Panc1 (cell line): ENCODE measurements at regions not wholly inside any gene's neighbourhood (a gene's known extent, or its start where the extent isn't known, plus 50 kb on each side); places are given as distances from the start of the nearest gene placed in this dataset.

Experiments
- ATAC-seq: fragments of 200-7000 bp; cut with Tn5 transposase; 2 replicates; pipeline ENCODE4 v1.9.1; 2020; ENCODE audit warnings: mild to moderate bottlenecking, moderate library complexity
- BruUV-seq: library from RNA; stranded (reverse); fragments of 400-500 nt; replicated peaks from 2 replicates; lab custom pipeline; 2021; lab: Mats Ljungman, UMichigan
- CTCF ChIA-PET: fragments of 300-600 bp; sonication (Branson Sonifier 250); formaldehyde crosslinking; loops from one replicate; lab custom pipeline; 2022; ENCODE audit warnings: antibody characterized with exemption; lab: Charles Lee
- POLR2A ChIA-PET: fragments of 300-600 bp; sonication (Branson Sonifier 250); formaldehyde crosslinking; loops from one replicate; lab custom pipeline; 2022; ENCODE audit warnings: antibody characterized with exemption; lab: Charles Lee
- DNase-seq: peaks from one replicate; pipeline ENCODE4 v3.0.0-alpha.2; 2010; ENCODE audit warnings: low read depth, low spot score
- H3K27ac ChIP-seq: 2 replicates; pipeline ENCODE4 v1.5.1; 2011; ENCODE audit warnings: mild to moderate bottlenecking, low read length, inconsistent platforms
- H3K27me3 ChIP-seq: fragments of 200-500 bp; sonication (Bioruptor generic); 2 replicates; pipeline ENCODE4 v1.6.0; 2014; ENCODE audit warnings: low read length, inconsistent platforms; ENCODE audit not compliant: control insufficient read depth, insufficient read depth
- H3K36me3 ChIP-seq: fragments of 200-500 bp; sonication (Bioruptor generic); 2 replicates; pipeline ENCODE4 v1.5.1; 2014; ENCODE audit warnings: inconsistent platforms, mild to moderate bottlenecking, low read length, moderate library complexity; ENCODE audit not compliant: control insufficient read depth, insufficient read depth
- H3K4me1 ChIP-seq: 2 replicates; pipeline ENCODE4 v1.5.1; 2011; ENCODE audit warnings: inconsistent platforms, mild to moderate bottlenecking, low read length, moderate library complexity; ENCODE audit not compliant: control insufficient read depth, insufficient read depth
- H3K4me3 ChIP-seq, 2 experiments: 2 replicates each; pipeline ENCODE4 v1.5.1; 2011 to 2012; ENCODE audit warnings: low read depth in 2 of 2, low read length in 2 of 2, mild to moderate bottlenecking in 2 of 2, inconsistent platforms in 1 of 2, moderate library complexity in 1 of 2
- H3K9me3 ChIP-seq: fragments of 200-500 bp; sonication (Bioruptor generic); 2 replicates; pipeline ENCODE4 v1.5.1; 2014; ENCODE audit warnings: low read depth, mild to moderate bottlenecking, inconsistent platforms, low read length, moderate library complexity; ENCODE audit not compliant: control insufficient read depth, insufficient read depth
- POLR2AphosphoS5 ChIP-seq: IDR thresholded peaks from 2 replicates; pipeline ENCODE4 v1.6.1; 2012; ENCODE audit warnings: mild to moderate bottlenecking, low read depth, low read length, moderate library complexity
- SIN3A ChIP-seq: IDR thresholded peaks from 2 replicates; pipeline ENCODE4 v1.6.1; 2012; ENCODE audit warnings: low read depth, mild to moderate bottlenecking, low read length, moderate library complexity, borderline replicate concordance; ENCODE audit not compliant: insufficient read depth
- TCF7L2 ChIP-seq: IDR thresholded peaks from 2 replicates; pipeline ENCODE4 v1.6.1; 2011; ENCODE audit warnings: mild to moderate bottlenecking, low read depth, low read length, inconsistent platforms
- in situ Hi-C: cut with HindIII; loops from 2 replicates; pipeline ENCODE4 v1.10.0; 2016; ENCODE audit warnings: low sequenced_read_pairs, low pct_unique_long_range_greater_than_20kb
- intact Hi-C: fragments of 100-400 bp; cut with micrococcal nuclease; formaldehyde crosslinking; loops from one replicate; pipeline ENCODE4 v1.10.0; 2022; ENCODE audit not compliant: unreplicated experiment
- TF ChIP-seq, protein P1 (sequence below), 2 experiments: IDR thresholded peaks; 2 replicates each; pipeline ENCODE4 v1.6.1; 2011 to 2012; ENCODE audit warnings: low read depth in 2 of 2, control low read depth in 1 of 2, low read length in 1 of 2, mild to moderate bottlenecking in 1 of 2, moderate library complexity in 1 of 2; ENCODE audit not compliant: insufficient read depth in 1 of 2
- TF ChIP-seq, protein P2 (sequence below): fragments of 450-650 bp; IDR thresholded peaks from 2 replicates; pipeline ENCODE4 v1.5.1; 2017; ENCODE audit warnings: mild to moderate bottlenecking

DNA sequence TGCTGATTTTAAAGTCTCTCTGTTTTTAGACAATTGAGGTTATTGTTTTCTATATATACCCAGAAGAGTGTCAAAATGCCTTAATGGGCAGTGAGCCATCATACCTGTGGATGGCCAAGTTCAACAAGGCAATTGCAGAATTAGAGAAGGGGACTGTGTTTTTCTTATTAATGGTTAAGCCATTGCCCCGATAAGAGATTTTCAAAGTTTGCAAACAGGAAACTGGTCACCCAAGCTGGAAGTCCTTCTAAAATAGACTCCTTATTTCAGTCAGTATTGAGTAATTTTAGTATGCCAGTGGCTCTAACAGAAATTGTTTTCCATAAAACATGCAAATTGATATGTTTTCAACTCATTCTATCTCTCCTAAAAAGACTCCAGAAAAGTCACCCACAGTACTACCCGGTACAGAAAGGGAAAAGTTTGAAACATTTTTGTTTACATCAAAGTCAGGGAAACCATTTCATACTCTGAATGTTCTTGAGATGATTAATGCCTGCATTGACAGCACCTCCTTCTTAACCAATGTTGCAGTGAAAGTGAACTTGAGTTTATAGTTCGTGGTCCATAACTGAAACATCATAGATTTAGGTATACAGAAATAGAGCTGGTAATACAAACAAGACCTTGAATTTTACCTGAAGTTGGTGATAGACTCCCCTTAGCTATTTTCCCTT, 191.1 kb downstream of the TMX1 start:
- in situ Hi-C loops: no loop called here
- BruUV-seq: no TSS peak
- H3K4me3 ChIP-seq: no peak overlapping the region
- intact Hi-C loops: no loop called here
- DNase-seq (no peak), ATAC-seq (no peak)
- TF ChIP-seq, protein P1, sequence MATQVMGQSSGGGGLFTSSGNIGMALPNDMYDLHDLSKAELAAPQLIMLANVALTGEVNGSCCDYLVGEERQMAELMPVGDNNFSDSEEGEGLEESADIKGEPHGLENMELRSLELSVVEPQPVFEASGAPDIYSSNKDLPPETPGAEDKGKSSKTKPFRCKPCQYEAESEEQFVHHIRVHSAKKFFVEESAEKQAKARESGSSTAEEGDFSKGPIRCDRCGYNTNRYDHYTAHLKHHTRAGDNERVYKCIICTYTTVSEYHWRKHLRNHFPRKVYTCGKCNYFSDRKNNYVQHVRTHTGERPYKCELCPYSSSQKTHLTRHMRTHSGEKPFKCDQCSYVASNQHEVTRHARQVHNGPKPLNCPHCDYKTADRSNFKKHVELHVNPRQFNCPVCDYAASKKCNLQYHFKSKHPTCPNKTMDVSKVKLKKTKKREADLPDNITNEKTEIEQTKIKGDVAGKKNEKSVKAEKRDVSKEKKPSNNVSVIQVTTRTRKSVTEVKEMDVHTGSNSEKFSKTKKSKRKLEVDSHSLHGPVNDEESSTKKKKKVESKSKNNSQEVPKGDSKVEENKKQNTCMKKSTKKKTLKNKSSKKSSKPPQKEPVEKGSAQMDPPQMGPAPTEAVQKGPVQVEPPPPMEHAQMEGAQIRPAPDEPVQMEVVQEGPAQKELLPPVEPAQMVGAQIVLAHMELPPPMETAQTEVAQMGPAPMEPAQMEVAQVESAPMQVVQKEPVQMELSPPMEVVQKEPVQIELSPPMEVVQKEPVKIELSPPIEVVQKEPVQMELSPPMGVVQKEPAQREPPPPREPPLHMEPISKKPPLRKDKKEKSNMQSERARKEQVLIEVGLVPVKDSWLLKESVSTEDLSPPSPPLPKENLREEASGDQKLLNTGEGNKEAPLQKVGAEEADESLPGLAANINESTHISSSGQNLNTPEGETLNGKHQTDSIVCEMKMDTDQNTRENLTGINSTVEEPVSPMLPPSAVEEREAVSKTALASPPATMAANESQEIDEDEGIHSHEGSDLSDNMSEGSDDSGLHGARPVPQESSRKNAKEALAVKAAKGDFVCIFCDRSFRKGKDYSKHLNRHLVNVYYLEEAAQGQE (IDR thresholded peaks at IDR 0.05; ENCODE audit: insufficient read depth in 1 of 2, low read depth in 2 of 2, low read length in 1 of 2): no peak
- TF ChIP-seq, protein P2, sequence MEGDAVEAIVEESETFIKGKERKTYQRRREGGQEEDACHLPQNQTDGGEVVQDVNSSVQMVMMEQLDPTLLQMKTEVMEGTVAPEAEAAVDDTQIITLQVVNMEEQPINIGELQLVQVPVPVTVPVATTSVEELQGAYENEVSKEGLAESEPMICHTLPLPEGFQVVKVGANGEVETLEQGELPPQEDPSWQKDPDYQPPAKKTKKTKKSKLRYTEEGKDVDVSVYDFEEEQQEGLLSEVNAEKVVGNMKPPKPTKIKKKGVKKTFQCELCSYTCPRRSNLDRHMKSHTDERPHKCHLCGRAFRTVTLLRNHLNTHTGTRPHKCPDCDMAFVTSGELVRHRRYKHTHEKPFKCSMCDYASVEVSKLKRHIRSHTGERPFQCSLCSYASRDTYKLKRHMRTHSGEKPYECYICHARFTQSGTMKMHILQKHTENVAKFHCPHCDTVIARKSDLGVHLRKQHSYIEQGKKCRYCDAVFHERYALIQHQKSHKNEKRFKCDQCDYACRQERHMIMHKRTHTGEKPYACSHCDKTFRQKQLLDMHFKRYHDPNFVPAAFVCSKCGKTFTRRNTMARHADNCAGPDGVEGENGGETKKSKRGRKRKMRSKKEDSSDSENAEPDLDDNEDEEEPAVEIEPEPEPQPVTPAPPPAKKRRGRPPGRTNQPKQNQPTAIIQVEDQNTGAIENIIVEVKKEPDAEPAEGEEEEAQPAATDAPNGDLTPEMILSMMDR: no peak
- TF ChIP-seq POLR2AphosphoS5 (no peak), SIN3A (no peak), TCF7L2 (no peak)
- CTCF ChIA-PET: no interaction called here
- H3K36me3 ChIP-seq: no peaks in the 10 kb centered on the region
- POLR2A ChIA-PET: no interaction called here
- no peaks in the 10 kb centered on the region for H3K27me3 ChIP-seq
- no peak overlapping the region for H3K27ac ChIP-seq
- no peaks in the 10 kb centered on the region for H3K9me3 ChIP-seq
- H3K4me1 ChIP-seq: no peaks in the 10 kb centered on the region

GRCh38 chr14:51431741-51432140, 191.7 kb downstream of the TMX1 start:
- DNase-seq (no peak), ATAC-seq (no peak)
- intact Hi-C loops (no loop called here), in situ Hi-C loops (no loop called here)
- TF ChIP-seq, protein P2: no peak
- TF ChIP-seq, protein P1 (IDR thresholded peaks at IDR 0.05; ENCODE audit: insufficient read depth in 1 of 2, low read depth in 2 of 2, low read length in 1 of 2): no peak
- TF ChIP-seq POLR2AphosphoS5: no peak
- TF ChIP-seq TCF7L2: no peak
- TF ChIP-seq SIN3A: no peak
- H3K27ac ChIP-seq: no peak overlapping the region
- no peaks in the 10 kb centered on the region for H3K9me3 ChIP-seq
- no peaks in the 10 kb centered on the region for H3K27me3 ChIP-seq
- no TSS peak for BruUV-seq
- H3K4me1 ChIP-seq: no peaks in the 10 kb centered on the region
- CTCF ChIA-PET: no interaction called here
- no peak overlapping the region for H3K4me3 ChIP-seq
- no peaks in the 10 kb centered on the region for H3K36me3 ChIP-seq
- POLR2A ChIA-PET: no interaction called here
